Activated CD4-positive, alpha-beta T cell treated with anti-CD3 and anti-CD28 coated beads, Interleukin-2, amount 10 ng/mL, durations not matched to agents 7 days and 5 days (primary cell): ENCODE measurements at regions not wholly inside any gene's neighbourhood (a gene's known extent, or its start where the extent isn't known, plus 50 kb on each side); places are given as distances from the start of the nearest gene placed in this dataset.

ENCODE experiments used
- CTCF ChIA-PET: fragments of 350-600 bp; sonication (Branson Sonifier 250); formaldehyde crosslinking; loops from one replicate; lab custom pipeline; 2021; ENCODE audit warnings: antibody characterized with exemption; lab: Charles Lee
- POLR2A ChIA-PET: fragments of 350-600 bp; sonication (Branson Sonifier 250); formaldehyde crosslinking; loops from one replicate; lab custom pipeline; 2021; ENCODE audit warnings: antibody characterized with exemption; lab: Charles Lee
- DNase-seq: peaks from one replicate; pipeline ENCODE4 v3.0.0-alpha.2; 2020
- H3K27ac Mint-ChIP-seq: one replicate; pipeline ENCODE4 v1.8.0; 2021; ENCODE audit warnings: mild to moderate bottlenecking, moderate library complexity, mixed read lengths
- H3K27me3 Mint-ChIP-seq: one replicate; pipeline ENCODE4 v1.8.0; 2021; ENCODE audit warnings: mixed read lengths
- H3K36me3 Mint-ChIP-seq: one replicate; pipeline ENCODE4 v1.8.0; 2021; ENCODE audit warnings: low read depth, mixed read lengths
- H3K4me1 Mint-ChIP-seq: one replicate; pipeline ENCODE4 v1.8.0; 2021; ENCODE audit warnings: mixed read lengths
- H3K4me3 Mint-ChIP-seq: one replicate; pipeline ENCODE4 v1.8.0; 2021; ENCODE audit warnings: mild to moderate bottlenecking, moderate library complexity, mixed read lengths
- H3K9me3 Mint-ChIP-seq: one replicate; pipeline ENCODE4 v1.8.0; 2021; ENCODE audit warnings: mixed read lengths

DNA sequence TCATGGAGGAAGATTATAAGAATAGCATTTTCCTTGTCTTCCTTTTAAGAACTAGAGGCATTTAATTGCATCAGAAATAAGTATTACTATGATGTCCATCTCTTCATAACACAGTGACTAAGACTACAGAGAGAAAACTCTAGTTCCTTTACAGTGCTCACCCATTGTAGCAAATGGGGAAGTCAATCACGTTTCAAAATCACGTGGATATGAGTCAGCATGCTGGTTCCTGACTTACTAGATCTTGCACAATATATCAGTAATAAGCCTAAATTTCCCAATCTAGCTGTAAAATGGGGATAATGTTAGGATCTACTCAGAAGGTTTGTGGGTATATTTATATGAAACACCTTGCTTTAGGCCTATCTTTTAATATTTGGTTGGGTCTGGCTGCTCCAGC, 254.8 kb upstream of the EOMES start:
- Mint-ChIP-seq H3K27me3 (no peaks in the 10 kb centered on the region), H3K27ac (no peak overlapping the region), H3K9me3 (peaks cover 6% of the 10 kb centered on the region), H3K4me1 (no peaks in the 10 kb centered on the region), H3K4me3 (no peak overlapping the region), H3K36me3 (no peaks in the 10 kb centered on the region)
- DNase-seq = no peak
- POLR2A ChIA-PET = no interaction called here
- CTCF ChIA-PET = interaction anchor here (0.6 kb wide), 1 partner anchor 486 kb away, joined by 3 read pairs; no protein-coding TSS in a partner anchor

DNA sequence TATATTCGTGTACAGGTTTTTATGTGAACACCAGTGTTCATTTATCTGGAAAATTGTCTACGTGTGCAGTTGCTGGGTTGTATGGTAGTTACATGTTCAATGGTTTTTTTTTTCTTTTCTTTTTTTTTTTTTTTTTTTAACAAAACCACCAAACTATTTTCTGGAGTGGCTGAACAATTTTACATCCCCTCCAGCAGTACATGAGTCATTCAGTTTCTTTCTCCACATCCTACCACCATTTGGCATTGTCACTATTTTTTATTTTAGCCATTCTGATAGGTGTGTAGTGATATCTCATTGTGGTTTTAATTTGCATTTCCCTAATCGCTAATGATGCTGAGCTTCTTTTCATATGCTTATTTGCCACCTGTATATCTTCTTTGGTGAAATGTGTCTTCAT, 256.3 kb upstream of the EOMES start:
- ChIA-PET CTCF (no interaction called here), POLR2A (no interaction called here)
- H3K27me3 Mint-ChIP-seq = no peaks in the 10 kb centered on the region
- DNase-seq = no peak
- peaks cover 6% of the 10 kb centered on the region for H3K9me3 Mint-ChIP-seq
- no peak overlapping the region for H3K4me3 Mint-ChIP-seq
- no peak overlapping the region for H3K27ac Mint-ChIP-seq
- H3K4me1 Mint-ChIP-seq = no peaks in the 10 kb centered on the region
- H3K36me3 Mint-ChIP-seq = no peaks in the 10 kb centered on the region

DNA sequence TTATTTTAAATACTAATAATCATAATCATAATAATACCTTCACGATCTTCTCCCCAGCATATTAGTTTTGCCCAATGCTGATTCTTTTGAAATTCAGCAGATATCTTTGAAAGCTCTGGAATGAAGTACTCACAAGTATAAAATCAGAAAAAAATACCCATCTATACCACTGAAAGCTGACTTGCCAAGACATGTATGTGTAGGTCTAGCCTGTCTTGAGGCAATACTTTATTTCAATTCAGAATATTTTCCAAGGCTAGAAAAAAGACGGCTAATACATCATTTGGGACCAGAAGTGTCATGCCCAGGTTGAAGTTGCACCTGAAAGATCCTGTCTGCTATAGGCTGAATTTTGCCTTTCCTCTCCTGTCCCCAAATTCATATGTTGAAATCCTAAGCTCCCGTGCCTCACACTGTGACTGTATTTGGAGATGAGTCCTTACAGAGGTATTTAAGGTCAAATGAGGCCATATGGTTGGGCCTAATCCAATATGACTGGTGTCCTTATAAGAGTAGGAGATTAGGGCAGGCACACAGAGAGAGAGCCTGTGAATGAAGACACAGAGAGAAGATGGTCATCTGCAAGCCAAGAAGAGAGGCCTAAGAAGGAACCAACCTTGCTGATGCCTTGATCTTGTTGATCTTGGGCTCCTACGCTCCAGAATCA, 255.9 kb upstream of the CMC1 start:
- Mint-ChIP-seq H3K4me1 (no peaks in the 10 kb centered on the region), H3K9me3 (peaks cover 5% of the 10 kb centered on the region), H3K4me3 (no peak overlapping the region), H3K27me3 (no peaks in the 10 kb centered on the region), H3K36me3 (no peaks in the 10 kb centered on the region), H3K27ac (no peak overlapping the region)
- ChIA-PET POLR2A (no interaction called here), CTCF (interaction anchor here (0.6 kb wide), 1 partner anchor 270 kb away, joined by 4 read pairs; no protein-coding TSS in a partner anchor)
- DNase-seq = no peak

DNA sequence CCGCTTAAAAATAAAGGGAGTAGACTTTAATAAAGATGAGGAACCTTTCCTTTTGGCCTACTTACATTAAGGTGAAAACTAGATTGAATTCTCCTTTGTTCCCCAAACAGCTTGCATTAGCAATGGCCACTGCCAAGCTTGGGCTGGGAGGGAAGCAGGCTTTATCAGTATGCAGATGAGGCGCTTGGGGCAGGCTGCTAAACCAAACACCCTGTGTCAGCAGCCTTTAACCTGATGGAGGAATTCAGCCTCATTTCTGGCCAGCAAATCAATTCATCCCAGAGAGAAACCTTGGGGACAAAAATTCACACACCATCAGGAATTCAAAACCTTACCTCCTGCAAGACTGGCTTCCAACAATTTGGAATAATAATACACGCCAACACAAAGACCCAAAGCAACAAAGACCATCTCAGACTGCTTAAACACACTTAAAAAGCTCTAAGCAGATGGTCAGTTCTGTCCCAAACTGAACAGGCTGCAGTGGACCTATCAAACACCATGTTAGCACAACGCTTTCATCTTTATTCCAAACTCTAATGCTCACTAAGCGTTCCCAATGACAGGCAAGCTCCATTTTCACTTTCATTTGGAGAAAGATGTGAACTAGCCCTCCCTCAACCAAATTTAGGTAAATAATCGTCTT, 255.1 kb upstream of the CMC1 start:
- Mint-ChIP-seq H3K4me1 (no peaks in the 10 kb centered on the region), H3K9me3 (peaks cover 5% of the 10 kb centered on the region), H3K27me3 (no peaks in the 10 kb centered on the region), H3K27ac (no peak overlapping the region), H3K4me3 (no peak overlapping the region), H3K36me3 (no peaks in the 10 kb centered on the region)
- no peak for DNase-seq
- ChIA-PET CTCF (no interaction called here), POLR2A (no interaction called here)

DNA sequence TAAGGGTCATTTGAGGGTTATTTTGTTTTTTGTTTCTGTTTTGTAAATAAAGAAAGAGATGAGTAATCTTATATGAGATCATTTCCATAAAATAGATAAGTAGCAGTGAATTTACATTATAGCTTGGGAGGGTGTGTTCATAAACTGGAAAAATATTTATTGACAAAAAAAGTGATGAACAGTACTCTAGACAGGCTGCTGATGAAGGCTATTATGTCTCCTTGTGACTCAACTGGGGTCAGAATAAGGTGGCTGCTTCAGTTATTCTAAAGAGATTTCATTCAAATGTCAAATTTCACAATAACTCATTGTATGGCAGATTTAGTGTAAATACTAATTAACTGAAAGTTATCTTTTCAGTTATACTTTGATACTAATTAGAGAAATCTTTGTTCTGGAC, 251.1 kb upstream of the CMC1 start:
- DNase-seq = no peak
- Mint-ChIP-seq H3K4me3 (no peak overlapping the region), H3K9me3 (no peaks in the 10 kb centered on the region), H3K27me3 (no peaks in the 10 kb centered on the region), H3K36me3 (no peaks in the 10 kb centered on the region), H3K27ac (no peak overlapping the region), H3K4me1 (no peaks in the 10 kb centered on the region)
- ChIA-PET POLR2A (interaction anchor here (0.7 kb wide), 1 partner anchor 361 kb away, joined by 7 read pairs; no protein-coding TSS in a partner anchor), CTCF (no interaction called here)

DNA sequence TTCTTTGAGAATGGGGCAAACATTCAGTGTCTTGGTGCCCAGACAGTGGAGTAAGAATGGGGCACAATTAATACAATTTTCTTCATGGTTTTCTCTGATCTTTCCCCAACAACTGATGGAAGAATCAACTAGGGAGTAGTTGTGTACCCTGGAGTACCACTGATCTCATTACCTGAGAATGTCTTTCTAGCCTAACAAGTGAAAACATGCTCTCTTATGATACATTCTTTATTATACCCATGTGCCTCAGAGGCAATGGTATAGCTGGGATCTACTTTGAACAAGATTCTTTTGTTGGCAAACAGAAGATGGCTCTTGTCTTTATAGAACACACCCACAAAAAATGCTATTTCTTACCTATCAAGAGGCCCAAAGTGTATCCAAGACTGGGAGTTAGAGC, 250.6 kb upstream of the CMC1 start:
- Mint-ChIP-seq H3K27me3 (no peaks in the 10 kb centered on the region), H3K4me3 (no peak overlapping the region), H3K9me3 (no peaks in the 10 kb centered on the region), H3K4me1 (no peaks in the 10 kb centered on the region), H3K36me3 (no peaks in the 10 kb centered on the region), H3K27ac (no peak overlapping the region)
- ChIA-PET CTCF (no interaction called here), POLR2A (interaction anchor here (0.7 kb wide), 1 partner anchor 360 kb away, joined by 7 read pairs; no protein-coding TSS in a partner anchor)
- no peak for DNase-seq

DNA sequence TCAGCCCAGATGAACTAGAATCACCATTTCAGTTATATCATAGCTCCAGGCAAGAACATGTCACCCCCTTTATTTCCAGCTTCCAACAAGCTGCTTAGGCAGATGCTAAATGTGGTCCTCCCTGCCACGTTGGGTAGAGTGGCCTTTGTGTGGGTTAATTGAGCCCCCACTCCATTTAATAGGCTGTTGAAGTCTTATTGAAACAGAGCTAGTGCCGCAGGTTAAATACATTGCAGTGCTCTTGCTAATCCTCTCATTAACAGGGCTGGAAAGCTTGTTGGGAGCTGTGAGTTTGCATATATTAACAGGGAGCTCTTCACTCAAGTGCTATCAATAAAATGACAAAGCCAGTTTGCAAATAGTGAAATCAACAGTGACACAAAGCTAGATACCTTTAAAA, 248.4 kb upstream of the CMC1 start:
- Mint-ChIP-seq H3K27me3 (no peaks in the 10 kb centered on the region), H3K36me3 (no peaks in the 10 kb centered on the region), H3K4me1 (no peaks in the 10 kb centered on the region), H3K4me3 (no peak overlapping the region), H3K27ac (no peak overlapping the region), H3K9me3 (peaks cover 3% of the 10 kb centered on the region)
- no peak for DNase-seq
- CTCF ChIA-PET = no interaction called here
- POLR2A ChIA-PET = no interaction called here

DNA sequence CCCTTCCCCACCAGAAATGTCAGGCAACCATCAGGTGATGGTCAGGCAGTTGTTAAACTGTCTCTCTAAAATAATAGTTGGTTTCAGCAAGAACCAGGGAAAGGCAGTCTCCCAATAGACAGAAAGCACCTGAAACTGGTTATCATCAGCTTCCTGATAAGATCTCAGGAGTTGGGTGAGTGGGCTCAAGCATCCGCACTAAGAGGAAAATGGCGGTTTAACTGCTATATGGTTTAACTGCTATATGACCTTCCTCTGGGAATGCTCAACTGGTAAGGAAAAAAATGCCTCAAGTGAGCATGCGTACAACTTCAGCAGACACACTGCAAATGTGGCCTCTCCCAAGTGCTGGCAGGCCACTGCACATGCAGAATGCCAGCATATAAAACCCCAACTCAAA, 240.8 kb upstream of the CMC1 start:
- Mint-ChIP-seq H3K4me3 (no peak overlapping the region), H3K27me3 (no peaks in the 10 kb centered on the region), H3K4me1 (no peaks in the 10 kb centered on the region), H3K27ac (no peak overlapping the region), H3K9me3 (peaks cover 22% of the 10 kb centered on the region), H3K36me3 (no peaks in the 10 kb centered on the region)
- no peak for DNase-seq
- ChIA-PET CTCF (no interaction called here), POLR2A (no interaction called here)

DNA sequence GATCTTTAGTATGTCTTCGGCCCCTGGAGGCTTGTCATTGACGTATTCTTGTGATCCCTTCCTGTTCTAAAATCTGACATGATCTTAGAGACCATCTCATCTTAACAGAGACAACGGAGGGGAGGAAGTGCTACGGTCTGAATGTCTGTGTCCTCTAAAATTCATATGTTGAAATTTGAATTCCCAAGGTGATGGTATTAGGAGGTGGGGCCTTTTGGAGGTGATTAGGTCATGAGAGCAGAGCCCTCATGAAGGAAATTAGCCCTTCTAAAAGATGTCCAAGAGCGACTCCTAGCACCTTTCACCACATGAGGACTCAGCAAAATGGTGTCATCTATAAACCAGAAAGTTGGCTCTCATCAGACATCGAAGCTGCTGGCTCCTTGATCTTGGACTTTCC, 233.2 kb upstream of the CMC1 start:
- Mint-ChIP-seq H3K27ac (no peak overlapping the region), H3K36me3 (no peaks in the 10 kb centered on the region), H3K4me3 (no peak overlapping the region), H3K4me1 (no peaks in the 10 kb centered on the region), H3K27me3 (no peaks in the 10 kb centered on the region), H3K9me3 (peaks cover 9% of the 10 kb centered on the region)
- ChIA-PET CTCF (no interaction called here), POLR2A (no interaction called here)
- DNase-seq = no peak

DNA sequence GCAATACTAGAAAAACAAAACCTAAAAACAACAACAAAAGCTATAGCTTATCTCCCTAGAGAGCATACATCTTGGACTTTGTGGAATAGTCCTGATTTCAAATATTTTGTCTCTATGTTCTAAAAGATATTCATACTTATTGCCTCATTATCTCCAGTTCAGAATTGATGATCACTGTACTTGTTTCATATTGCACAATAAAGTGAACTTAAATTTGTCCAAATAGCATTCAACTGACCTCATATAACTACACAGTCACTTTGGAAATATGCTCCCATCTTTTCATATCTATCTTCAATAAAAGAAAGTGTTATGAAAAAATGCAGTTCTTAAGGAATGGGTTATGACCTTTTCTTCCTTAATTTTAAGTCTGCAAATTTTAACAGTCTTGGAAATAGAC, 228.6 kb upstream of the CMC1 start:
- Mint-ChIP-seq H3K9me3 (no peaks in the 10 kb centered on the region), H3K27ac (no peak overlapping the region), H3K4me1 (no peaks in the 10 kb centered on the region), H3K36me3 (no peaks in the 10 kb centered on the region), H3K27me3 (no peaks in the 10 kb centered on the region), H3K4me3 (no peak overlapping the region)
- CTCF ChIA-PET = no interaction called here
- no peak for DNase-seq
- POLR2A ChIA-PET = no interaction called here

DNA sequence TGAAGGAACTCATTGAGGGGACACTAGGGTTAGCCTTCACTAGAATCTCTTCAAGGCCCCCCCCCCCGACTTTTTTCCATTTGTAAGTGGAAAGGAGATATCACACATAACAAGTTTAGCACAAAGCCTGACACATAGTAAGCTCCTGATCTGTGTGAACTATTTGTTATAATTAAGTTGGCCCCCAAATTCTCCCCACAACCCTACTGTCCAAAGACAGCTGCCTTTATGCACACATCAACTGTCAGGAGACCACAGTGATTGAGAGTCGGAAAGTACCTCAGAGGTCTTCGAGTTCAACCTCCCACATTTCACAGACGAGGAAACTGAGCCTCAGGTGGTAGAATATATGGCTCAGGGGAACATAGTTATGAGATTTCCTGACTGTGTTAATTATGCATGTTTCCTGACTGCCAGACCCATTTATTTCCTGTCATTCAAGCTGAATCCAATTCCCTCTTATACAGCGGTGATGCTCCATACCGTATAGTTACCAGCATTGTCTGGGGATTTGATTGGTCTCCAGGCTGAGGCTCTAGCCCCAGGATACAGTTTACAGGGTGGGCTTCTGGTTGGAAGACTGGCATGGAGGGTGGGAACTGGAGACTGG, 227.4 kb upstream of the CMC1 start:
- CTCF ChIA-PET = no interaction called here
- no peaks in the 10 kb centered on the region for H3K27me3 Mint-ChIP-seq
- no peak overlapping the region for H3K4me3 Mint-ChIP-seq
- H3K4me1 Mint-ChIP-seq = no peaks in the 10 kb centered on the region
- H3K9me3 Mint-ChIP-seq = no peaks in the 10 kb centered on the region
- no peak for DNase-seq
- H3K36me3 Mint-ChIP-seq = no peaks in the 10 kb centered on the region
- H3K27ac Mint-ChIP-seq = no peak overlapping the region
- POLR2A ChIA-PET = no interaction called here

DNA sequence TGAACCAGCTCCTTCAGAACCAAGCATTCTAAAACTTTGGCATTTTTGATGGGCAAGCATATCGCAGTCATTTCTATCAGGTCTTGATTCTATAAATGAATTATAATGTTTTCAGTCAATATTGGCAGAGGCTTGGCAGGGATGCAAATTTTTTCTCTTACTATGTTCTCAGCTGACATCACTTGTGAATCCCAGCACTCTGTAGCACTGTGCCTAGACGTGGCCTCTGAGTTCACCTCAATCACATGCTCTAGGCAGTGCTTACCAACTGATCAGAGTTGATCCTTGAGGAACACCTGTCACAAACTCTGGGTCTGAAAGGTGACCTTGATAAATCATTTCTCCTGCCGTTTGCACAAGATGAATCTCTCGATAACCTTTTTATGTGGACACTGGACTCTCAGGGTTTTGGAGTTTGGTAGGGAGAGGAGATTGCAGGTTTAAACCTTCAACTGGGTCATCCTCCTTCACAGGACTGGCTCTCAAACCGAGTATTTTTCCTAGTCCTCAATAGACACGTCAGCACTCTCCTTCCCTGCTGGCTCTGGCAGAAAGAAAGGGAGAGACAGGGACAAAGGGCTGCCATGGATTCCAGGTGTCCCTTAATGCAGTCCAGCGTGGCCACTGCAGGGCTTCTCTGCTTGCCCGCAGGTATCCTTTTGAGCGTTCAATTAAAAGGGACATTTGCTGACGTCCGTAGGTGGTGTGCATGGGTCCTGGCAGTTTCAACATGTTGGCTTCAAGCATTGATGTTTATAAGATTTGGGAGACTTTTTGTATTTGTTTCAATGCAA, 222.3 kb upstream of the CMC1 start:
- Mint-ChIP-seq H3K36me3 (no peaks in the 10 kb centered on the region), H3K4me1 (no peaks in the 10 kb centered on the region), H3K27me3 (no peaks in the 10 kb centered on the region), H3K9me3 (peaks cover 8% of the 10 kb centered on the region), H3K27ac (no peak overlapping the region), H3K4me3 (no peak overlapping the region)
- no peak for DNase-seq
- ChIA-PET CTCF (no interaction called here), POLR2A (no interaction called here)

DNA sequence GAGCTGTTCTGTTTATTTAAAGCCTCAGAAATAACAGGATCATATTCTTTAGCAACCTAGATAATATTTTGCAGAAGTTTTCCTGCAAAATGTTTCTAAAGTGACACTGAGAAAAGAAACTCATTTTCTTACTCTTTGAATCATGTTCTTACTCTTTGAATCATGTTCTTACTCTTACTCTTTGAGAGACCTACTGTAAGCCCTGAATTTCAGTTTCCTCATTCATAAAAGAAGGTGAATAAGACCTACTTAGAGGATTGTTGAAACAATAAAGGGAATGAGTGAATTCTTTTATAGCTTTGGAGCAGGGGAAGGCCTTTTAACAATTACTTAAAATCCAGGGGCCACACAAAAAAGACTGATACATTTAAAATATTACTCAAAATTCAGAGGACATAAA, 221.7 kb upstream of the CMC1 start:
- peaks cover 9% of the 10 kb centered on the region for H3K9me3 Mint-ChIP-seq
- CTCF ChIA-PET = no interaction called here
- H3K27ac Mint-ChIP-seq = no peak overlapping the region
- no peaks in the 10 kb centered on the region for H3K36me3 Mint-ChIP-seq
- H3K4me3 Mint-ChIP-seq = no peak overlapping the region
- no peaks in the 10 kb centered on the region for H3K4me1 Mint-ChIP-seq
- POLR2A ChIA-PET = no interaction called here
- H3K27me3 Mint-ChIP-seq = no peaks in the 10 kb centered on the region
- DNase-seq = no peak
